ENCODE measurements at regions not wholly inside any gene's neighbourhood (a gene's known extent, or its start where the extent isn't known, plus 50 kb on each side); places are given as distances from the start of the nearest gene placed in this dataset.
"Not testable (repeated sequence)": the region's sequence is repeated elsewhere in the genome, so short reads cannot be mapped to it uniquely, and the experiment has no call there.

DNA sequence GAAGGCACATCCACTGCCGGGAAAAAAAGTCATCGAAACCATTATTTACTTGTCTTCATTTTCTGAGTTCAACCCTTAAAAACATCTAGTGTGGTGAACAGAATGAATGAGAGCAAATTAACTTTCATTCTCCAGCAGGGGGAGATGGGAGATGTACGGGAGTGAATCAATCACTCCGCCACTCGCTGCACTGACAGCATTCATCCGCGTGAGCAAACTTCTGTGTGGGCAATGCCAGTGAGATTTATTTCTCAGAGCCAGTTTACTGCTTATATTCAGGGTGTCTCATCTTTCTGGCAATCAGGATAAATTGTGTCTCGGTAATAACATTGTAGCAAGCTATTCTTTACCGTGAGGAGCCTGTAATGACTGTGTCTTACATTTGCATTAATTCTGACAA is 463.6 kb upstream of the MIS18BP1 start:
- DNase-seq (ENCODE audit: low spot score) = no peak

GRCh38 chr14:45715946-45716345 is 462.9 kb upstream of the MIS18BP1 start:
- DNase-seq (ENCODE audit: low spot score) = no peak

GRCh38 chr14:45709541-45709940 is 456.5 kb upstream of the MIS18BP1 start:
- DNase-seq (ENCODE audit: low spot score) = no peak

- DNase-seq (ENCODE audit: low spot score) = no peak
Measured at GRCh38 chr14:45705940-45706534, 453.0 kb upstream of the MIS18BP1 start.

DNA sequence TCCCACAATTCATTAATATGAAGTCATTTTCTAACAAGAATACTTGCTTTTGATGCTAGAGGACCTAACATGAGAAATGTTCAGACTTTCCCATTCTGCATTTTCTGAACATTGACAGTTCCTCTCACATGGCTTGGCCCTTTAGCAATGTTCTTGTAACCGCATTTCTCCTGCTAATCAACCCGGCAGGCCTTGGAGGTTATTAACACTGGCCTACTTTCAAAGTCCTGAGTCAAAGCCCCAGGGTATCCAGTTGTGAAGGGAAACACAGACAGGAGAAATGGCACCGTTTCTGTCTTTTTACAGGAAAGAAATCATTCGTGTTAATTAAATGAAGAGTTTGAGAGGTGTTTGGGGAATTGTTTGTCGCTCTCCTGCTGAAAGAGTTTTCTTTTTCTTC is 446.5 kb upstream of the MIS18BP1 start:
- no peak for DNase-seq (ENCODE audit: low spot score)

DNA sequence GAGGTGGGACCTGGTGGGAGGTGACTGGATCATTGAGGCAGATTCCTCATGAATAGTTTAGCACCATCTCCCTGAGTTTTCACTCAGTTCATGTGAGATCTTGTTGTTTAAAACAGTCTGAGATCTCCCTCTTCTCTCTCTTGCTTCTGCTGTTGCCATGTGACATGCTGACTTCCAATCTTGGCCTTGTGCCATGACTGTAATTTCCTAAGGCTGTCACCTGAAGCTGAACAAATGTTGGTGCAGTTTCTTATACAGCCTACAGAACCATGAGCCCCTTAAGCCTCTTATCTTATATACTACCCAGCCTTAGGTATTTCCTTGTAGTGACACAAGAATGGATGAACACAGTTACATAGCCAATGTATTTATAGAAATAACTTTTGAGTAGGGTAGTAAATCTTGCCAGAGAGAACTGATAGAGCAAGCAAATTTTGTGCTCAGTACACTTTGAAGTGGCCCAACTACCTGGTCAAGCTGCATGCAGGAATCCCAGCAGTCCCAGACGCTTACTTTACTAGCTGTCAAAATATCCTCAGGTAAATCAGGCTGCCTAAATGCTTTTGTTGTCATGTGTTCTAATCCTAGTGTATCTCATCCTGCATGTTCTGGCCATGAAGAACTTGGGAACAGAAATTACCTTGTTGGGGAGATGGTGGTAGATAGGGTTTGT is 445.6 kb upstream of the MIS18BP1 start:
- no peak for DNase-seq (ENCODE audit: low spot score)

DNA sequence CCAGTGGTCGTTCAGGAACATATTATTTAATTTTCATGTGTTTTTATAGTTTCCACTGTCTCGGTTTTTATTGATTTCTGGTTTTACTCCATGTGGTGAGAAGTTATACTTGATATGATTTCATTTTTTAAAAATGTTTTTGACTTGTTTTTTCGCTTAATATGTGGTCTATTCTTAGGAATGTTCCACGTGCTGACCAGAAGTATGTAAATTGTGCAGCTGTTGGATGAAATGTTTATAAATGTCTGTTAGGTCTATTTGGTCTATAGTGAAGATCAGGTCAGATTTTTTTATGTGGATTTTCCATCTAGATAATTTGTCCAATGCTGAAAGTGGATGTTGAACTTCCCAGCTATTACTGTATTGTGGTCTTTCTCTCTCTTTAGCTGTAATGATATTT is 433.8 kb upstream of the MIS18BP1 start:
- no peak for DNase-seq (ENCODE audit: low spot score)

DNA sequence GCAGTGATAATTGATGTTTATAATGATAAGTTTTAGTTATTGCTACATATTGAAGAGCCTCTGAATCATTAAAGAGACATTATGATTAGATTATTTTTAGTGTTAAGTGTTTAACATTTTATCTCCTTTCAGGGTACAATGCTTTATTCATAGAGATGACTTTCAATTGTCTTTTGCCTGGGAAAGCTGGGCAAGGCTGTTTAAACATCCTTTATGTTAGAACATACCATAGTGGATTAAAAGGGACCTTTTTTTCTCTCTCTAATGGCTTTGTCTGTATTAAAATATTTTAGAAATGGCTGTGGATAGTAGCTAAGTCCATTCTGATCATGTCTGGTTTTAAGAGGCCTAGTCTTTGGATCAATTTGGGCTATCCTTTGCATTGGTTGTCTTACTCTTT is 427.5 kb upstream of the MIS18BP1 start:
- DNase-seq (ENCODE audit: low spot score) = no peak

GRCh38 chr14:45679853-45680252 is 426.9 kb upstream of the MIS18BP1 start:
- peak; percentile 14 for DNase-seq (ENCODE audit: low spot score)

DNA sequence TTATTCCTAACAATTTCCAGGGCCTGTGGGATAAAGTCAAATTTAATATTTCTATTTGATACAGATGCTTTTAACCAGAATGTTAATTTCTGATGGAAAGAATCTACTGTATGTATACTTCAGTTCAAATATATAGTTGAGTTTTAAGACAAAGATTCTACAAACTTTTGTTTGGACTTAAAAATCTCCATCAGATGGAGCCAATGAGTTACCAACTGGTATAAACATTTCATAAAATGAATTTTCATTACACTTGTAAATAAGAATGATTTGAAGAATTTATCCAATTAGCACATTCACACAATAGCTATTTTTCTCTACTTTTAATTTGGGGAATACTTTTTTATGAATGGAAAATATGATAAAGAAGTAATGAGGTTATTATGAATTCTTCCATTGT is 425.2 kb upstream of the MIS18BP1 start:
- no peak for DNase-seq (ENCODE audit: low spot score)

DNA sequence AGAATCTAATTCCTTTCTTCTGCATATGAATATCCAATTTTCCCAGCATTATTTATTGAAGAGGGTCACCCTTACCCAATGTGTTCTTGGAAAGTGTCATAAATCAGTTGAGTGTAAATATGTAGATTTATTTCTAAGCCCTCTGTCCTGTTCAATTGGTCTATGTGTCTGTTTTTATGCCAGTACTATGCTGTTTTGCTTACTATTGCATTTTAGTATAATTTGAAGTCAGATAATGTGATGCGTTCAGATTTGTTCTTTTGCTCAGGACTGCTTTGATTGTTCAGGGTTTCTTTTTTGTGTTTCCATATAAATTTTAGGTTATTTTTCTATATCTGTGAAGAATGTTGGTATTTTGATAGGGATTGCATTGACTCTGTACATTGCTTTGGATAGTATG is 420.4 kb upstream of the MIS18BP1 start:
- DNase-seq (ENCODE audit: low spot score) = no peak

- no peak for DNase-seq (ENCODE audit: low spot score)
Measured at GRCh38 chr14:45664668-45665356, 411.8 kb upstream of the MIS18BP1 start.

GRCh38 chr14:45658917-45659299 is 405.9 kb upstream of the MIS18BP1 start:
- DNase-seq (ENCODE audit: low spot score) = no peak

DNA sequence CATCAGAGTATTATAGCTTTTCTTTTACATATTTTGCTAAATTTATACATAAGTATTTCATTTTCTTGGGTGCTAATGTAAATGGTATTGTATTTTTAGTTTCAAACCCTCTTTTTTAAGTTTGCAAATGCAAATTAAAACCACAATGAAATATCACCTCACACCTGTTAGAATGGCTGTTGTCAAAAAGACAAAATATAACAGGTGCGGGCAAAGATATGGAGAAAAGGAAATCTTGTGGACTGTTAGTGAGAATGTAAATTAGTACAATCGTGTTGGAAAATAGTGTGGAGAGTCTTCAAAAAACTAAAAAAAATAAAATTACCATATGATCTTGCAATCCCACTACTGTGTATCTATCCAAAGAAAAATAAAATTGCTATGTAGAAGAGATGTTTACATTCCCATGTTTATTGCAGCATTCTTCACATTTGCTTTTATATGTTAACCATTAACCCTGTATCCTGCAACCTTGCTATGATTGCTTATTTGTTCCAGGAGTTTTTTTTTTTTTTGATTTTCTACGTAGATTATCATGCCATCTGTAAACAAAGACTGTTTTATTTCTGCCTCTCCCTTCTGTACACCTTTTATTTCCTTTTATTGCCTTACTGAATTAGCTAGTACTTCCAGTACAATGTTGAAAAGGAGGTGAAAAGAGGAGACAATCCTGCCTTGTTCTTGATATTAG is 405.4 kb upstream of the MIS18BP1 start:
- no peak for DNase-seq (ENCODE audit: low spot score)

DNA sequence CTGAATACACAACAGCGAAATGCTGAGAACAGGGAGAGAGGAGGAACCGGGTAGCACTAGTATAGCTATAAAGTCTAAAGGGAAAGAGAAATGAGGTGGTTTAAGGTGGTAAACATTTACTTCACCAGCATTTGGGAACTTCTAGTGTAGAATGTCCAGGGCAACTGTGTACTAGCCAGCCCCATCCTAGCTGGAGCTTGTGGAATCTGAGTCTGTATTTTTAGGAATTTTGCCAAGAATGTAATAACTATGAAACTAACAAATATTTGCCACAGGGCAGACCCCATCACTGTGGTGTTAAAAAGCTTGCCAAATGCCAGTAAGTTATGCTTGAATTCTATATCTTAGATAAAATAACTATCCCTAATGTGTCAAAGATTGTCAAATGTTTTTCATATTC is 398.9 kb upstream of the MIS18BP1 start:
- no peak for DNase-seq (ENCODE audit: low spot score)

GRCh38 chr14:45650754-45651153 is 397.8 kb upstream of the MIS18BP1 start:
- no peak for DNase-seq (ENCODE audit: low spot score)

DNA sequence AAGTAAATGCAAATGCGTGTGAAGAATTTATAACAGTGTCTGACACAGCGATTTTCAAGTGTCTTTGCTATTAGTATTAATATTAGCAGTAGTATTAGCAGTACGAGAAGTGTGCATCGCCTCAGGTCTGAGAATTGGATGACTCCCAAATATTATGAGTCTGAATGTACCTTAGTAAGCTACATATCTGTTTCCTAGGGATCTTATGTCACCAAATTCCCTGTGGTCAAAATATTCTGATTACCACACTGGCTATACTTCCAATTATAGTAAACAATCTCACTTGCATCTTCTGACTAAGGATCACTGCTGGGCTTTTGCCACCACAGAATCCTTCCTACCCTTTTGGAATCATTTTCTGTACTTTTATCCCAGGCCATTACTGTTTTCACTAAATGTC is 396.0 kb upstream of the MIS18BP1 start:
- no peak for DNase-seq (ENCODE audit: low spot score)

DNA sequence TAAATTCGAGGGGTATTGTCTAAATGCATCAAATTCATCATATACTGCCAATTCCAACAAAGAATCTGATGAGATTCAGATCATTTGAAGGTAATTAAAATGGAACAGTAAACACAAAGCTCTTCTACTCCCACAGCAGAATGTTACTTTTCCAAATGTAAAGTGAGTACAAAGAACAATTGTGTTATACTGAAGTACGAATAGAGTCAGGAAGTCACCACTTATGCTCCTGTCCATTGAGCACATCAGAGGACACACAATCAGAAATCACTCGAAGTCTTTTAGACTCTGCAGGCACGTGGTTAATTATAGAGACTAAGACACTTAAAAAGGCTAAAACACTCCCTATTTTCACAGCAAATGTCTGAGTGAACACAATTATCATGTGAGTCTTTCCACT is 388.5 kb upstream of the MIS18BP1 start:
- DNase-seq (ENCODE audit: low spot score) = no peak

GRCh38 chr14:45634651-45635441 is 381.8 kb upstream of the MIS18BP1 start:
- not testable (repeated sequence) for DNase-seq (ENCODE audit: low spot score)

- no peak for DNase-seq (ENCODE audit: low spot score)
Measured at GRCh38 chr14:45633220-45633984, 380.4 kb upstream of the MIS18BP1 start.

- no peak for DNase-seq (ENCODE audit: low spot score)
Measured at GRCh38 chr14:45621731-45622130, 368.7 kb upstream of the MIS18BP1 start.
